GM12874 (cell line): ENCODE measurements at regions not wholly inside any gene's neighbourhood (a gene's known extent, or its start where the extent isn't known, plus 50 kb on each side); places are given as distances from the start of the nearest gene placed in this dataset.

Experiments
- CTCF ChIP-seq: IDR thresholded peaks from 2 replicates; pipeline ENCODE4 v1.5.1; 2011; ENCODE audit warnings: low read depth, mild to moderate bottlenecking, control low read depth, low read length, moderate library complexity; ENCODE audit not compliant: insufficient read depth

GRCh38 chr19:28489776-28490175, 723.2 kb downstream of the UQCRFS1 start:
- TF ChIP-seq CTCF = no peak

DNA sequence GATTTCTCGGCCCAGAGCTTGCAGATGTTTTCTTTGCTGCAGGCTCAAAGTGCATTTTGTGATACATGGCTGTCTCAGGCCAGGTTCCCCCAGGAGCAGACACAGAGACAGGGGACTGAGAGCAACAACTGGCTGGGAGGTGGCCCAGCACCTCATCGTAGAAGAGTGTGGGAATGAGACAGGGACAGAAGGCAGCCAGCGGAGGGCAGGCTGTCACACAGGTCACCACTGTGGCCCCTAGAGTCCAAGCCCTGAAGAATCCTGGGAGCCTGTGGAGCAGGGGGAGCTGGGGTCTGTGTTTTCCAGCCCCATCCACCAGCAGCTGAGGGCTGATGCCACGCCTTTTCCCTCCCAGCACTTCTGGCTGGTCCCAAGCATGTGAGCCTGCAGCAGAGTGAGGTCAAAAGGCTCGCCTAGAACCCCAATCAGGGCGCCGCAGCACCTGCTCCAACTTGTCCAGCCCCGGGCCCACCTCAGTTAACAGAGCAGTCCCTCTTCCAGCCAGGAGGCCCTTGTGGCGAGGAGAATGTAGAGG, 723.8 kb downstream of the UQCRFS1 start:
- no peak for TF ChIP-seq CTCF

DNA sequence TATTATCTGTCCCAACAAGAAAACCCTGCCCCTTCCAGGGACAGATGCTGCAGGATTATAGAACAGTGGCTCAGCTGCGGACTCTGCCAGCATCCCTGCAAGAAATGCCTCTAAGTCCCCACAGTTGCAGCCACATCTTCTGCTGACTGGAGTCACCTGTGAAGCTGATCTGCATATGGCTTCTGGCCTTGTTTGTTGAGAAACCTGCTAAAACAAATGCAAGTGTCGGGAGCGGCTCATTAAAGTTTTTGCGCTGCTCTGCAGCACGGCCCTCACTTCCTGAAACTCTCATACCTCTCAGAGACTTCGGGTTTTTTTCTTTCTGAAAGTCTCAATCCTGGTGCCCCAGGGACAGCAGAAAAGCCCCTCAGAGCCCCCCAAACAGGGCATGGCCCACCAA, 725.0 kb downstream of the UQCRFS1 start:
- TF ChIP-seq CTCF = no peak

DNA sequence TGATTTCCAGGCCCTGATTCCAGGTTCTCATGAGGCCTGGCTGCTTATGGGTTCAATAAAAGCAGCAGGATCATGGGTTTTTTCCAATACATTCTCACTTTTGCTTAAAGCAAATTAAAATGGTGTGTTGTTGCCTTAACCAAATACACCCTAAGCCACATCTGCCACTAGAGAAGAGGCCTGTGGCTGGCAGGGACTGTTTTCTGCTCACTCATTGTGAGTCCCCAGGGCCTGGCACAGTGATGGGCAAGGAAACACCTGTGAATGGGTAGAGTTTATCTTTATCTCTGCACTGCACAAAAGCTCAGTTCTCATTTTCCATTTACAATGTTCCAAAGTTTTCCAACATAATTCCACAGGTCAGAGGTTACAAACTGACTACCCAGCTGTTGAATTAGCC, 726.0 kb downstream of the UQCRFS1 start:
- TF ChIP-seq CTCF = no peak

- TF ChIP-seq CTCF = no peak
Observed at GRCh38 chr19:28486473-28486872, 726.5 kb downstream of the UQCRFS1 start.

GRCh38 chr19:28485292-28485691, 727.7 kb downstream of the UQCRFS1 start:
- no peak for TF ChIP-seq CTCF

DNA sequence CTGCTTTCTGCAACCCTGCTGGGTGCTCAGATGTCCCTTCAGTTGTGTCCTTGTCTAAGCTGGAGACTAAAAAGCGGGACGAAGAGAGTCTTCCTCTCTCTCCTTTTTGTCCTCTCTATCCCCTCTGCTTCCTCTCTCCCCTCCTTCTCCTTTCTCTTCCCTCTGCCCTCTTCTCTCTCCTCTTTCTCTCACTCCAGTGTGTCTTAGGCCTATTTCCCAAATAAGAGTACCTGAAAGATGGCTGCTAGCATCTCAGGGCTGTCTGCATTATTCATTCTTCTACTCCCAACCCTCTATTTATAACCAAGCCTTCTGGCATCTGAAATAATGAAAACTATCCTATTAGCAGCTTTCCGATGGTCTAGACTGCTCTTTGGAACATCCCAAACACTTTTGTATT, 729.8 kb downstream of the UQCRFS1 start:
- TF ChIP-seq CTCF = no peak

DNA sequence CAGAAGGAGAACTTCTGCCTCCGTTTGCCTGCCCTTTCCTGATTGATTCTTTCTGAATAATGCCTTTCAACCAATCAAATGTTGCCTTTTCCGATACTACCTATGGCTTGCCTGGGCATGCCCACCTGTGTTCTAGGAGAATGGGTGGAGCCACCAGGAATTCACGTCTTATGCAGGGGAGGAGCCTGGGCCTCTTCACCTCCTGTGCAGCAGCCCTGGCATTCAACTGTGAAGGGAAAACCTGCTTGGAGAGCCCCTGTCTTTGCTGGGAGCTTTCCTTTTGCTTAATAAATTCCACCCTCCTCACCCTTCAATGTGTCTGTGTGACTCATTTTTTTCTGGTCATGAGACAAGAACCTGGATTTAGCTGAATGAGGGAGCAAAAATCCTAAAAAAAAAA, 730.7 kb downstream of the UQCRFS1 start:
- no peak for TF ChIP-seq CTCF
